ENCODE measurements at regions not wholly inside any gene's neighbourhood (a gene's known extent, or its start where the extent isn't known, plus 50 kb on each side); places are given as distances from the start of the nearest gene placed in this dataset.

- TF ChIP-seq CTCF (conservative IDR thresholded peaks at IDR 0.05 in 1 of 2, IDR thresholded peaks at IDR 0.05 in 1 of 2; ENCODE audit: extremely low read depth in 1 of 2, insufficient read depth in 1 of 2, low read depth in 1 of 2, low read length in 2 of 2) (no peak), EZH2 (IDR thresholded peaks at IDR 0.05; ENCODE audit: borderline replicate concordance, low read length) (no peak)
These were observed 892.5 kb upstream of the TMEM132C start for GRCh38 chr12:127374447-127374846.

All from mammary epithelial cell (primary cell).